SU-DHL-6 (cell line): ENCODE measurements at regions not wholly inside any gene's neighbourhood (a gene's known extent, or its start where the extent isn't known, plus 50 kb on each side); places are given as distances from the start of the nearest gene placed in this dataset.

ENCODE experiments used
- CTCF ChIP-seq: fragments of 200-600 bp; sonication (generic); IDR thresholded peaks from one replicate; pipeline ENCODE4 v1.5.1; 2017; ENCODE audit warnings: antibody characterized with exemption, mild to moderate bottlenecking, low read length, moderate library complexity; ENCODE audit not compliant: insufficient read depth, poor library complexity, severe bottlenecking
- EZH2phosphoT487 ChIP-seq: fragments of 200-600 bp; sonication (generic), shearing (Covaris generic); conservative IDR thresholded peaks from 2 replicates; pipeline ENCODE4 v1.6.1; 2018; ENCODE audit warnings: mild to moderate bottlenecking, antibody characterized with exemption, low read length, moderate library complexity, mixed read lengths

- TF ChIP-seq CTCF (no peak), EZH2phosphoT487 (no peak)
These were observed 159.2 kb downstream of the BMP7 start for GRCh38 chr20:57107208-57107607.
